H1 (cell line): ENCODE measurements at regions not wholly inside any gene's neighbourhood (a gene's known extent, or its start where the extent isn't known, plus 50 kb on each side); places are given as distances from the start of the nearest gene placed in this dataset.

Experiments
- CTCF ChIA-PET: fragments of 300-600 bp; sonication (Branson Sonifier 250); formaldehyde crosslinking; loops from one replicate; lab custom pipeline; 2021; ENCODE audit not compliant: partially characterized antibody; lab: Charles Lee
- POLR2A ChIA-PET: fragments of 300-600 bp; sonication (Branson Sonifier 250); formaldehyde crosslinking; loops from one replicate; lab custom pipeline; 2021; ENCODE audit warnings: inconsistent platforms; ENCODE audit not compliant: partially characterized antibody; lab: Charles Lee
- DNase-seq, 2 experiments: peaks; one replicate each; pipeline versions ENCODE4 v3.0.0 to v3.0.0-alpha.2; 2010 to 2022; ENCODE audit warnings: low spot score in 2 of 2, low read depth in 1 of 2, mixed read lengths in 1 of 2
- FAIRE-seq: peaks from 2 replicates; lab custom pipeline; 2011; peaks lifted over from hg19 to GRCh38; lab: Jason Lieb, UNC
- H2AFZ ChIP-seq: 2 replicates; pipeline ENCODE4 v1.8.1; 2012; ENCODE audit warnings: low read length, inconsistent platforms
- H2AK5ac ChIP-seq: 2 replicates; pipeline ENCODE4 v1.6.1; 2013; ENCODE audit warnings: low read depth, low read length
- H2BK120ac ChIP-seq: replicated peaks from 2 replicates; pipeline ENCODE3; 2013; ENCODE audit warnings: low read depth, low read length, inconsistent platforms
- H2BK12ac ChIP-seq: 2 replicates; pipeline ENCODE4 v1.6.1; 2013; ENCODE audit warnings: low read depth, low read length
- H2BK15ac ChIP-seq: 2 replicates; pipeline ENCODE4 v1.6.1; 2013; ENCODE audit warnings: low read length
- H2BK20ac ChIP-seq: 2 replicates; pipeline ENCODE4 v1.6.1; 2013; ENCODE audit warnings: low read length
- H2BK5ac ChIP-seq: 2 replicates; pipeline ENCODE4 v1.6.1; 2013; ENCODE audit warnings: low read depth, low read length
- H3K14ac ChIP-seq: 2 replicates; pipeline ENCODE4 v1.6.1; 2013; ENCODE audit warnings: inconsistent platforms; ENCODE audit not compliant: insufficient read length
- H3K18ac ChIP-seq: 2 replicates; pipeline ENCODE4 v1.6.1; 2013; ENCODE audit warnings: low read length; ENCODE audit errors: extremely low read depth
- H3K23ac ChIP-seq: 2 replicates; pipeline ENCODE4 v1.6.1; 2013; ENCODE audit warnings: inconsistent platforms; ENCODE audit not compliant: insufficient read length
- H3K23me2 ChIP-seq: 2 replicates; pipeline ENCODE4 v1.6.1; 2013; ENCODE audit warnings: low read depth, low read length
- H3K27ac ChIP-seq: 2 replicates; pipeline ENCODE4 v1.6.1; 2011; ENCODE audit warnings: low read depth, low read length, inconsistent platforms
- H3K27me3 ChIP-seq, 4 experiments: replicated peaks in 1 of 4; 1 replicate in 1 of 4; 2 replicates in 3 of 4; pipeline versions ENCODE4 v1.6.1 to v1.8.1; 2011 to 2013; ENCODE audit warnings: low read length in 3 of 4, mild to moderate bottlenecking in 3 of 4, inconsistent platforms in 2 of 4, mixed read lengths in 2 of 4, moderate library complexity in 1 of 4; ENCODE audit not compliant: control insufficient read depth in 3 of 4, insufficient read depth in 3 of 4; ENCODE audit errors: extremely low read depth in 1 of 4
- H3K36me3 ChIP-seq, 4 experiments: 2 replicates each; pipeline versions ENCODE4 v1.6.1 to v1.8.1; 2011 to 2013; ENCODE audit warnings: mild to moderate bottlenecking in 4 of 4, low read length in 3 of 4, moderate library complexity in 2 of 4, control low read depth in 1 of 4, inconsistent platforms in 1 of 4; ENCODE audit not compliant: insufficient read depth in 4 of 4, control insufficient read depth in 2 of 4
- H3K4ac ChIP-seq: replicated peaks from 2 replicates; pipeline ENCODE3; 2013; ENCODE audit warnings: low read length, low read depth, mixed read lengths, inconsistent platforms; ENCODE audit not compliant: insufficient read length
- H3K4me1 ChIP-seq, 4 experiments: replicated peaks in 1 of 4; 1 replicate in 1 of 4; 2 replicates in 3 of 4; pipeline versions ENCODE4 v1.6.1 to v1.8.1; 2011 to 2013; ENCODE audit warnings: low read length in 3 of 4, inconsistent platforms in 2 of 4, mixed read lengths in 1 of 4; ENCODE audit not compliant: insufficient read depth in 4 of 4, control insufficient read depth in 3 of 4
- H3K4me2 ChIP-seq, 2 experiments: 2 replicates each; pipeline versions ENCODE4 v1.6.1 to v1.8.1; 2011 to 2013; ENCODE audit warnings: low read depth in 2 of 2, low read length in 2 of 2, control low read depth in 1 of 2, inconsistent platforms in 1 of 2, mild to moderate bottlenecking in 1 of 2; ENCODE audit not compliant: insufficient read depth in 1 of 2
- H3K4me3 ChIP-seq, 4 experiments: fragments of 200-600, 300-600 bp in 1 of 4; sonication (generic), shearing (Covaris generic), sonication (Bioruptor Twin) in 1 of 4; 2 replicates each; pipeline versions ENCODE4 v1.5.1 to v1.8.1; 2011 to 2016; ENCODE audit warnings: low read length in 4 of 4, low read depth in 3 of 4, control low read depth in 2 of 4, inconsistent platforms in 2 of 4, mild to moderate bottlenecking in 2 of 4, mixed read lengths in 1 of 4, moderate library complexity in 1 of 4; ENCODE audit not compliant: insufficient read depth in 2 of 4; ENCODE audit errors: extremely low read depth in 1 of 4
- H3K56ac ChIP-seq: replicated peaks from 2 replicates; pipeline ENCODE3; 2013; ENCODE audit warnings: low read depth, mild to moderate bottlenecking, mixed read lengths, low read length, inconsistent platforms; ENCODE audit not compliant: insufficient read length
- H3K79me1 ChIP-seq: 2 replicates; pipeline ENCODE4 v1.6.1; 2013; ENCODE audit warnings: low read depth, low read length, control low read depth
- H3K79me2 ChIP-seq, 2 experiments: 2 replicates each; pipeline versions ENCODE4 v1.6.1 to v1.8.1; 2012 to 2013; ENCODE audit warnings: low read length in 2 of 2, mild to moderate bottlenecking in 2 of 2, inconsistent platforms in 1 of 2; ENCODE audit not compliant: insufficient read depth in 2 of 2, control insufficient read depth in 1 of 2
- H3K9ac ChIP-seq, 4 experiments: replicated peaks in 1 of 4; 1 replicate in 1 of 4; 2 replicates in 3 of 4; pipeline versions ENCODE4 v1.6.1 to v1.8.1; 2011 to 2013; ENCODE audit warnings: low read depth in 3 of 4, low read length in 3 of 4, control low read depth in 2 of 4, mild to moderate bottlenecking in 2 of 4, moderate library complexity in 2 of 4, inconsistent platforms in 1 of 4; ENCODE audit errors: extremely low read depth in 1 of 4
- H3K9me3 ChIP-seq, 2 experiments: 2 replicates each; pipeline versions ENCODE4 v1.6.1 to v1.8.1; 2012 to 2013; ENCODE audit warnings: mild to moderate bottlenecking in 2 of 2, moderate library complexity in 2 of 2, control low read depth in 1 of 2, inconsistent platforms in 1 of 2, low read depth in 1 of 2, low read length in 1 of 2, mixed read lengths in 1 of 2; ENCODE audit not compliant: insufficient read depth in 2 of 2
- H4K20me1 ChIP-seq, 2 experiments: replicated peaks in 1 of 2; 2 replicates each; pipeline versions ENCODE3 to v1.8.1; 2011 to 2013; ENCODE audit warnings: inconsistent platforms in 2 of 2, low read length in 2 of 2, mild to moderate bottlenecking in 1 of 2; ENCODE audit not compliant: insufficient read depth in 2 of 2, control insufficient read depth in 1 of 2
- H4K5ac ChIP-seq: 2 replicates; pipeline ENCODE4 v1.6.1; 2013; ENCODE audit warnings: low read length, low read depth, mixed read lengths, inconsistent platforms; ENCODE audit not compliant: insufficient read length
- H4K8ac ChIP-seq: 2 replicates; pipeline ENCODE4 v1.8.0; 2013; ENCODE audit warnings: mild to moderate bottlenecking, moderate library complexity, low read length, inconsistent platforms; ENCODE audit not compliant: insufficient read depth; ENCODE audit errors: extremely low read depth
- H4K91ac ChIP-seq: replicated peaks from 2 replicates; pipeline ENCODE3; 2013; ENCODE audit warnings: low read length, mixed read lengths, inconsistent platforms; ENCODE audit not compliant: insufficient read length
- CBX8 ChIP-seq: fragments of 300-800, 300-1000 bp; sonication (generic); IDR thresholded peaks from 2 replicates; pipeline ENCODE4 v1.7.1; 2016; ENCODE audit warnings: low read depth, low read length, borderline replicate concordance
- EGR1 ChIP-seq: IDR thresholded peaks from 2 replicates; pipeline ENCODE4 v1.6.1; 2011; ENCODE audit warnings: low read depth, low read length, borderline replicate concordance
- HDAC6 ChIP-seq: IDR thresholded peaks from one replicate; pipeline ENCODE4 v1.7.1; 2012; ENCODE audit warnings: low read depth, mild to moderate bottlenecking, inconsistent platforms, low read length, moderate library complexity
- JUND ChIP-seq: IDR thresholded peaks from 2 replicates; pipeline ENCODE4 v1.6.1; 2011; ENCODE audit warnings: mild to moderate bottlenecking, improper control_type of control experiment, low read length
- KDM4A ChIP-seq: IDR thresholded peaks from one replicate; pipeline ENCODE4 v1.7.1; 2012; ENCODE audit warnings: low read depth, mild to moderate bottlenecking, moderate library complexity, low read length, inconsistent platforms; ENCODE audit not compliant: severe bottlenecking
- RFX5 ChIP-seq: IDR thresholded peaks from 2 replicates; pipeline ENCODE4 v1.6.1; 2011; ENCODE audit warnings: low read depth, low read length, improper control_type of control experiment, borderline replicate concordance
- RXRA ChIP-seq: IDR thresholded peaks from 2 replicates; pipeline ENCODE4 v1.6.1; 2011; ENCODE audit warnings: low read depth, mild to moderate bottlenecking, low read length, moderate library complexity; ENCODE audit not compliant: insufficient read depth
- SAP30 ChIP-seq: fragments of 300-600 bp; sonication (generic); IDR thresholded peaks from 2 replicates; pipeline ENCODE4 v1.7.1; 2012; ENCODE audit warnings: low read length, moderate library complexity, mild to moderate bottlenecking, inconsistent platforms; ENCODE audit not compliant: insufficient read depth, insufficient replicate concordance
- SIRT6 ChIP-seq: IDR thresholded peaks from one replicate; pipeline ENCODE4 v1.7.1; 2012; ENCODE audit warnings: low read length, inconsistent platforms
- SUZ12 ChIP-seq: fragments of 200-600 bp; sonication (generic); IDR thresholded peaks from 2 replicates; pipeline ENCODE4 v1.6.1; 2012; ENCODE audit warnings: mild to moderate bottlenecking, inconsistent platforms, low read length, moderate library complexity, mixed read lengths
- WGBS, 2 experiments: shearing (Covaris generic) in 1 of 2; methylation state at CpG; one replicate each; pipeline versions ENCODE4 v1.1.6 to v1.1.7; 2013 to 2015; ENCODE audit warnings: low lambda C conversion rate in 2 of 2, mixed read lengths in 2 of 2, inconsistent platforms in 1 of 2, low coverage in 1 of 2, missing lambda C conversion rate in 1 of 2; ENCODE audit not compliant: insufficient replicate concordance in 2 of 2, insufficient coverage in 1 of 2, insufficient read length in 1 of 2; ENCODE audit errors: extremely low coverage in 1 of 2, missing lambda C conversion rate in 1 of 2; 5-methylcytosine and 5-hydroxymethylcytosine counted together
- TF ChIP-seq, protein P1 (sequence below): IDR thresholded peaks from 2 replicates; pipeline ENCODE4 v1.6.1; 2012; ENCODE audit warnings: inconsistent platforms
- TF ChIP-seq, protein P2 (sequence below): IDR thresholded peaks from 2 replicates; pipeline ENCODE4 v1.6.1; 2011; ENCODE audit warnings: low read length, improper control_type of control experiment

DNA sequence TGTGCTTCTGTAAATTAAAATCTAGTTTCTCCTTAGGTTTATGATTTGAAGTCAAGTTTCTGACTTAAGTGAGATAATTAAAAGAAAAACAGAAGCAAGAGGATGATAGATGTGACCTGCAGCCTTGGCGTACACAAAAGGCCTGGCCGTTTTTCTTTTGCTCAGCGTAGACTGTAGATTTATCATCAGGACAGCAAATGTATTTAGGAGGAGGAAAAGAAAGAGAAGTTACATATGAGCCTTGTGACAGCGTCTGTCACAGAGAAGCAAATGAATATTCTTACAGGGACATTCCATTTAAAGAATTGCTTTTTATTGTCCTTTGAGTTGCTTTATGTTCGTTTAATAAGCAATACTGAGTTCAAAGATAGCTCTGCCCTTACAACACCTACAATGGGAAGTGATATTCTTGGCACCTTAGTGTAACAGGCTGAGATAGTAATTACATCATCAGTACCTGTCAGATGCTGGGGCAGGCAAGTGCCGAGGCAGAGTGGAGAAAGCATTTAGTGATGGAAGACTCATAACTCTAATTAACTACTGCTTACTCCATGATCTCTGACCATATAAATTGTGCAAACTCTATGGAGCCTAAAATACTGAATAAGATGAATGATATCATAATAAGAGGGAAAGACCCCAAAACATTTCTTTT, 311.5 kb downstream of the MFSD1 start:
- H2BK20ac ChIP-seq = no peak overlapping the region
- no peak overlapping the region for H3K23ac ChIP-seq
- no peak overlapping the region for H3K9ac ChIP-seq
- DNase-seq = no peak
- H2AK5ac ChIP-seq = no peak overlapping the region
- H3K9me3 ChIP-seq = no peaks in the 10 kb centered on the region
- no peak for TF ChIP-seq RXRA
- no peak for TF ChIP-seq SAP30
- no peak for TF ChIP-seq EGR1
- TF ChIP-seq JUND = no peak
- TF ChIP-seq CBX8 = no peak
- TF ChIP-seq, protein P1, sequence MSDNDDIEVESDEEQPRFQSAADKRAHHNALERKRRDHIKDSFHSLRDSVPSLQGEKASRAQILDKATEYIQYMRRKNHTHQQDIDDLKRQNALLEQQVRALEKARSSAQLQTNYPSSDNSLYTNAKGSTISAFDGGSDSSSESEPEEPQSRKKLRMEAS = no peak
- TF ChIP-seq HDAC6 = no peak
- no peak for TF ChIP-seq RFX5
- TF ChIP-seq, protein P2, sequence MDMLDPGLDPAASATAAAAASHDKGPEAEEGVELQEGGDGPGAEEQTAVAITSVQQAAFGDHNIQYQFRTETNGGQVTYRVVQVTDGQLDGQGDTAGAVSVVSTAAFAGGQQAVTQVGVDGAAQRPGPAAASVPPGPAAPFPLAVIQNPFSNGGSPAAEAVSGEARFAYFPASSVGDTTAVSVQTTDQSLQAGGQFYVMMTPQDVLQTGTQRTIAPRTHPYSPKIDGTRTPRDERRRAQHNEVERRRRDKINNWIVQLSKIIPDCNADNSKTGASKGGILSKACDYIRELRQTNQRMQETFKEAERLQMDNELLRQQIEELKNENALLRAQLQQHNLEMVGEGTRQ = no peak
- no peak for TF ChIP-seq SUZ12
- no peak for TF ChIP-seq KDM4A
- TF ChIP-seq SIRT6 = no peak
- TF ChIP-seq, all 59 proteins: peak for 0
- H2BK15ac ChIP-seq = no peak overlapping the region
- H3K36me3 ChIP-seq = no peaks in the 10 kb centered on the region
- H3K79me2 ChIP-seq = no peaks in the 10 kb centered on the region
- no peak overlapping the region for H3K4me2 ChIP-seq
- no peak overlapping the region for H2BK12ac ChIP-seq
- 90% methylated on average over 6 of the region's 6 CpGs; no CpG with 5 or more reads in 1 of the 2 experiments for WGBS, 2 experiments
- H3K18ac ChIP-seq = no peak overlapping the region
- H4K5ac ChIP-seq = no peak overlapping the region
- H4K20me1 ChIP-seq = no peaks in the 10 kb centered on the region
- no peak overlapping the region for H3K4ac ChIP-seq
- H3K4me3 ChIP-seq = no peak overlapping the region
- no peak overlapping the region for H3K27ac ChIP-seq
- no peak overlapping the region for H4K8ac ChIP-seq
- no peaks in the 10 kb centered on the region for H3K23me2 ChIP-seq
- no peak for FAIRE-seq
- POLR2A ChIA-PET = no interaction called here
- H2AFZ ChIP-seq = no peak overlapping the region
- H2BK120ac ChIP-seq = no peak overlapping the region
- H3K14ac ChIP-seq = no peak overlapping the region
- H3K56ac ChIP-seq = no peak overlapping the region
- no peak overlapping the region for H2BK5ac ChIP-seq
- H3K27me3 ChIP-seq = no peaks in the 10 kb centered on the region
- no peaks in the 10 kb centered on the region for H3K79me1 ChIP-seq
- CTCF ChIA-PET = interaction anchor here (1.0 to 3.8 kb wide), 7 partner anchors 10 to 193 kb away, joined by 3 to 12 read pairs (median 3); no protein-coding TSS in a partner anchor
- no peak overlapping the region for H4K91ac ChIP-seq
- no peaks in the 10 kb centered on the region for H3K4me1 ChIP-seq
